ENCODE measurements at regions not wholly inside any gene's neighbourhood (a gene's known extent, or its start where the extent isn't known, plus 50 kb on each side); places are given as distances from the start of the nearest gene placed in this dataset.

DNA sequence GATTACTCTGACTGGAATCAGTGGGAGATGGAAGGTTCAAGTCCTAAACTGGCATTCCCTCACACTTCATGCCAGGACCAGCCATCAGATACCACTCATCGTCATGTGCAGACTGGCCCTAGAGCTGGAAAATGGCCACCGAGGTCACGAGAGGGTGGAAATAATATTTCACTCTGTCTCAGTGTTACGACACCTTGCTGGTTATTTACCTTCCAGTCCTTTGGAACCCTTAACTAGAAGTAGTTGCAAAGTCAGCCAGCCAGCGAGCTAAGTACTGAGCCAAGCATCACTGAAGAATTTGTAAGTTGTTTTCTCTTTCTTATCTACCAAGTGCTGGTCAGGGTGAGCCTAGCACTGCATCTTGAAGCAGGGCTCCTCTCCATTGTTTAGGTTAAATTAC lies 309.9 kb upstream of the RASGRP1 start:
- TF ChIP-seq ZFP3 (CRISPR knock-in tag; IDR thresholded peaks at IDR 0.05) (no peak), TOX (CRISPR knock-in tag; IDR thresholded peaks at IDR 0.05; ENCODE audit: borderline replicate concordance) (no peak), ARNTL (CRISPR knock-in tag; IDR thresholded peaks at IDR 0.05; ENCODE audit: borderline replicate concordance, low read depth) (no peak), ZNF8 (CRISPR knock-in tag; IDR thresholded peaks at IDR 0.05) (no peak), GLIS3 (CRISPR knock-in tag; IDR thresholded peaks at IDR 0.05) (no peak), ZNF70 (CRISPR knock-in tag; IDR thresholded peaks at IDR 0.05) (no peak), ESRRG (CRISPR knock-in tag; IDR thresholded peaks at IDR 0.05) (no peak), ZC3H10 (CRISPR knock-in tag; IDR thresholded peaks at IDR 0.05) (no peak), RARB (CRISPR knock-in tag; IDR thresholded peaks at IDR 0.05) (no peak), ISL1 (CRISPR knock-in tag; IDR thresholded peaks at IDR 0.05) (no peak), BACH2 (CRISPR knock-in tag; IDR thresholded peaks at IDR 0.05; ENCODE audit: borderline replicate concordance) (no peak), CSDC2 (CRISPR knock-in tag; IDR thresholded peaks at IDR 0.05) (no peak)
- TF ChIP-seq, protein P1, sequence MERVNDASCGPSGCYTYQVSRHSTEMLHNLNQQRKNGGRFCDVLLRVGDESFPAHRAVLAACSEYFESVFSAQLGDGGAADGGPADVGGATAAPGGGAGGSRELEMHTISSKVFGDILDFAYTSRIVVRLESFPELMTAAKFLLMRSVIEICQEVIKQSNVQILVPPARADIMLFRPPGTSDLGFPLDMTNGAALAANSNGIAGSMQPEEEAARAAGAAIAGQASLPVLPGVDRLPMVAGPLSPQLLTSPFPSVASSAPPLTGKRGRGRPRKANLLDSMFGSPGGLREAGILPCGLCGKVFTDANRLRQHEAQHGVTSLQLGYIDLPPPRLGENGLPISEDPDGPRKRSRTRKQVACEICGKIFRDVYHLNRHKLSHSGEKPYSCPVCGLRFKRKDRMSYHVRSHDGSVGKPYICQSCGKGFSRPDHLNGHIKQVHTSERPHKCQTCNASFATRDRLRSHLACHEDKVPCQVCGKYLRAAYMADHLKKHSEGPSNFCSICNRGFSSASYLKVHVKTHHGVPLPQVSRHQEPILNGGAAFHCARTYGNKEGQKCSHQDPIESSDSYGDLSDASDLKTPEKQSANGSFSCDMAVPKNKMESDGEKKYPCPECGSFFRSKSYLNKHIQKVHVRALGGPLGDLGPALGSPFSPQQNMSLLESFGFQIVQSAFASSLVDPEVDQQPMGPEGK (CRISPR knock-in tag; IDR thresholded peaks at IDR 0.05; ENCODE audit: borderline replicate concordance), result no peak
- TF ChIP-seq, protein P2, sequence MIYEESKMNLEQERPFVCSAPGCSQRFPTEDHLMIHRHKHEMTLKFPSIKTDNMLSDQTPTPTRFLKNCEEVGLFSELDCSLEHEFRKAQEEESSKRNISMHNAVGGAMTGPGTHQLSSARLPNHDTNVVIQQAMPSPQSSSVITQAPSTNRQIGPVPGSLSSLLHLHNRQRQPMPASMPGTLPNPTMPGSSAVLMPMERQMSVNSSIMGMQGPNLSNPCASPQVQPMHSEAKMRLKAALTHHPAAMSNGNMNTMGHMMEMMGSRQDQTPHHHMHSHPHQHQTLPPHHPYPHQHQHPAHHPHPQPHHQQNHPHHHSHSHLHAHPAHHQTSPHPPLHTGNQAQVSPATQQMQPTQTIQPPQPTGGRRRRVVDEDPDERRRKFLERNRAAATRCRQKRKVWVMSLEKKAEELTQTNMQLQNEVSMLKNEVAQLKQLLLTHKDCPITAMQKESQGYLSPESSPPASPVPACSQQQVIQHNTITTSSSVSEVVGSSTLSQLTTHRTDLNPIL (CRISPR knock-in tag; IDR thresholded peaks at IDR 0.05; ENCODE audit: low read depth), result no peak
